HL-60 (cell line): ENCODE measurements at regions not wholly inside any gene's neighbourhood (a gene's known extent, or its start where the extent isn't known, plus 50 kb on each side); places are given as distances from the start of the nearest gene placed in this dataset.

Source experiments
- DNase-seq, 2 experiments: peaks; one replicate each; pipeline ENCODE4 v3.0.0-alpha.2; 2010 to 2020; ENCODE audit warnings: low read depth in 1 of 2, low spot score in 1 of 2
- H3K27ac ChIP-seq: fragments of 250-450 bp; sonication (Bioruptor Pico); replicated peaks from 2 replicates; pipeline ENCODE4 v1.5.1; 2020; ENCODE audit warnings: mild to moderate bottlenecking, moderate library complexity
- H3K27me3 ChIP-seq: fragments of 250-450 bp; sonication (Bioruptor Pico); 2 replicates; pipeline ENCODE4 v1.5.1; 2021; ENCODE audit warnings: mild to moderate bottlenecking, moderate library complexity; ENCODE audit not compliant: insufficient read depth, poor library complexity, severe bottlenecking
- H3K4me3 ChIP-seq: replicated peaks from 2 replicates; pipeline ENCODE4 v1.5.1; 2011; ENCODE audit warnings: mild to moderate bottlenecking, control low read depth, low read length; ENCODE audit not compliant: insufficient read depth
- GABPA ChIP-seq: IDR thresholded peaks from 2 replicates; pipeline ENCODE4 v1.6.1; 2012; ENCODE audit warnings: low read depth
- POLR2AphosphoS5 ChIP-seq: IDR thresholded peaks from 2 replicates; pipeline ENCODE4 v1.6.1; 2012; ENCODE audit warnings: low read depth
- SPI1 ChIP-seq: IDR thresholded peaks from 2 replicates; pipeline ENCODE4 v1.6.1; 2012; ENCODE audit warnings: low read depth, mild to moderate bottlenecking, borderline replicate concordance
- TF ChIP-seq, protein P1 (sequence below): IDR thresholded peaks from one replicate; pipeline ENCODE4 v1.5.1; 2011; ENCODE audit warnings: low read length, control low read depth, inconsistent platforms; ENCODE audit not compliant: insufficient read depth
- TF ChIP-seq, protein P2 (sequence below): IDR thresholded peaks from 2 replicates; pipeline ENCODE4 v1.6.1; 2012; ENCODE audit warnings: low read depth; ENCODE audit not compliant: insufficient replicate concordance

DNA sequence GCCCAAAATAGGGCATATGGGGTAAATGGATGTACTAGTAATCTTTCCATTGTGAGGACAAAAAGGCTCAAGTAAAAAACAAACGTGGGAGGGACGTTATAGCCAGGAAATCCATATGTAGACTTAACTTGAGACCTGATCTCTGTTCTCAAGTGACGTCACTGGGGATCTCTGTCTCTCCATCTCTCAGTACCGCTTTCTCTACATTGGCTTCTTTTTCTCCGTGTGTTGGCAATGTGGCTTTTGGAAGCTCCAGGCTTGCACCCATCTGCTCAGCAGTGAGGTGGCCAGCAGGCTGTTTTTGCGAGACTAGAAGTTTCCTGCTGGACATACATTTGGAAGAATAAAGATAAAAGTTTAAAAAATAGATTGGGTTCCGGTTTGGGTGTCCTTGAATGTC lies 66.0 kb upstream of the NRXN3 start:
- Histone ChIP-seq H3K27ac (no peak overlapping the region), H3K4me3 (no peak overlapping the region), H3K27me3 (no peaks in the 10 kb centered on the region)
- no peak for DNase-seq
- TF ChIP-seq, protein P1, sequence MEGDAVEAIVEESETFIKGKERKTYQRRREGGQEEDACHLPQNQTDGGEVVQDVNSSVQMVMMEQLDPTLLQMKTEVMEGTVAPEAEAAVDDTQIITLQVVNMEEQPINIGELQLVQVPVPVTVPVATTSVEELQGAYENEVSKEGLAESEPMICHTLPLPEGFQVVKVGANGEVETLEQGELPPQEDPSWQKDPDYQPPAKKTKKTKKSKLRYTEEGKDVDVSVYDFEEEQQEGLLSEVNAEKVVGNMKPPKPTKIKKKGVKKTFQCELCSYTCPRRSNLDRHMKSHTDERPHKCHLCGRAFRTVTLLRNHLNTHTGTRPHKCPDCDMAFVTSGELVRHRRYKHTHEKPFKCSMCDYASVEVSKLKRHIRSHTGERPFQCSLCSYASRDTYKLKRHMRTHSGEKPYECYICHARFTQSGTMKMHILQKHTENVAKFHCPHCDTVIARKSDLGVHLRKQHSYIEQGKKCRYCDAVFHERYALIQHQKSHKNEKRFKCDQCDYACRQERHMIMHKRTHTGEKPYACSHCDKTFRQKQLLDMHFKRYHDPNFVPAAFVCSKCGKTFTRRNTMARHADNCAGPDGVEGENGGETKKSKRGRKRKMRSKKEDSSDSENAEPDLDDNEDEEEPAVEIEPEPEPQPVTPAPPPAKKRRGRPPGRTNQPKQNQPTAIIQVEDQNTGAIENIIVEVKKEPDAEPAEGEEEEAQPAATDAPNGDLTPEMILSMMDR: no peak
- TF ChIP-seq POLR2AphosphoS5: no peak
- TF ChIP-seq SPI1: no peak
- TF ChIP-seq, protein P2, sequence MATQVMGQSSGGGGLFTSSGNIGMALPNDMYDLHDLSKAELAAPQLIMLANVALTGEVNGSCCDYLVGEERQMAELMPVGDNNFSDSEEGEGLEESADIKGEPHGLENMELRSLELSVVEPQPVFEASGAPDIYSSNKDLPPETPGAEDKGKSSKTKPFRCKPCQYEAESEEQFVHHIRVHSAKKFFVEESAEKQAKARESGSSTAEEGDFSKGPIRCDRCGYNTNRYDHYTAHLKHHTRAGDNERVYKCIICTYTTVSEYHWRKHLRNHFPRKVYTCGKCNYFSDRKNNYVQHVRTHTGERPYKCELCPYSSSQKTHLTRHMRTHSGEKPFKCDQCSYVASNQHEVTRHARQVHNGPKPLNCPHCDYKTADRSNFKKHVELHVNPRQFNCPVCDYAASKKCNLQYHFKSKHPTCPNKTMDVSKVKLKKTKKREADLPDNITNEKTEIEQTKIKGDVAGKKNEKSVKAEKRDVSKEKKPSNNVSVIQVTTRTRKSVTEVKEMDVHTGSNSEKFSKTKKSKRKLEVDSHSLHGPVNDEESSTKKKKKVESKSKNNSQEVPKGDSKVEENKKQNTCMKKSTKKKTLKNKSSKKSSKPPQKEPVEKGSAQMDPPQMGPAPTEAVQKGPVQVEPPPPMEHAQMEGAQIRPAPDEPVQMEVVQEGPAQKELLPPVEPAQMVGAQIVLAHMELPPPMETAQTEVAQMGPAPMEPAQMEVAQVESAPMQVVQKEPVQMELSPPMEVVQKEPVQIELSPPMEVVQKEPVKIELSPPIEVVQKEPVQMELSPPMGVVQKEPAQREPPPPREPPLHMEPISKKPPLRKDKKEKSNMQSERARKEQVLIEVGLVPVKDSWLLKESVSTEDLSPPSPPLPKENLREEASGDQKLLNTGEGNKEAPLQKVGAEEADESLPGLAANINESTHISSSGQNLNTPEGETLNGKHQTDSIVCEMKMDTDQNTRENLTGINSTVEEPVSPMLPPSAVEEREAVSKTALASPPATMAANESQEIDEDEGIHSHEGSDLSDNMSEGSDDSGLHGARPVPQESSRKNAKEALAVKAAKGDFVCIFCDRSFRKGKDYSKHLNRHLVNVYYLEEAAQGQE: no peak
- TF ChIP-seq GABPA: no peak

DNA sequence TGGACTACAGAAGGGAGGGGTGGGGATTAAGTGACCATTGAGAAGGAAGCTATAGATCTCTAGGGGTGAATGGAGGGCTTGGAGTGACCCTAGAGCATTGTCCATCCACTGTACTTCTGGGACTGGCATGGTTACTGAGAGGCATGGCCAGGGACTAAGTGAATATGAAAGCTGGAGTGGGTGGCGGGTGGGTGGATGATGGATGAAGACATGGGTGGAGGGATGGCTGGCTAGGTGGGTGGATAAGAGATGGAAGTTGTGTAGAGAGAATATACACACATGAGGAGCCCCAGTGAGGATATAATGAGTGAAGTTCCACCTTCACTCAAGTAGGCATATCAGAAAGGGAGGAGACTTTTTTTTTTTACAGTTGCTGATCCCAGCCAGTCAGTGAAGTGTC lies 65.5 kb upstream of the NRXN3 start:
- Histone ChIP-seq H3K4me3 (no peak overlapping the region), H3K27ac (no peak overlapping the region), H3K27me3 (no peaks in the 10 kb centered on the region)
- no peak for DNase-seq
- TF ChIP-seq GABPA: no peak
- TF ChIP-seq SPI1: no peak
- TF ChIP-seq POLR2AphosphoS5: no peak
- TF ChIP-seq, protein P1: no peak
- TF ChIP-seq, protein P2: no peak

DNA sequence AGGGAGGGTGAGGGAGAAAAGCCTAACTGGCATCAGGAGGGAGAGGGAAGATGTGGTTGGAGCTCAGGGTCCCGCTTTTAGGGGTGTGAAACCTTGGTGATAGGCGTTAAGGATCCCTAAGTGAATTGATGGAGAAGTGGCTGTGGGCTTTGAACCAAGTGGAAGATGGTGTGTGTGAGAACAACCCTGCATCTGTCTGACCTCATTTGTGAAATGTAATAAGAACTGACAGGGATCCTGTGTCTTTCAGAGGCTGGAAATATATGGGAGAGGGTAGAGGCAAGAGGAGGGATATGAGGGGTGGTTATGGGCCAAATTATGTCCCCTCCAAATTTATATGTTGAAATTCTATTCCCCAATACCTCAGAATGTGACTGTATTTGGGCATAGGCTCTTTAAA lies 63.8 kb upstream of the NRXN3 start:
- TF ChIP-seq GABPA: no peak
- TF ChIP-seq POLR2AphosphoS5: no peak
- Histone ChIP-seq H3K27ac (no peak overlapping the region), H3K27me3 (no peaks in the 10 kb centered on the region), H3K4me3 (no peak overlapping the region)
- no peak for DNase-seq

DNA sequence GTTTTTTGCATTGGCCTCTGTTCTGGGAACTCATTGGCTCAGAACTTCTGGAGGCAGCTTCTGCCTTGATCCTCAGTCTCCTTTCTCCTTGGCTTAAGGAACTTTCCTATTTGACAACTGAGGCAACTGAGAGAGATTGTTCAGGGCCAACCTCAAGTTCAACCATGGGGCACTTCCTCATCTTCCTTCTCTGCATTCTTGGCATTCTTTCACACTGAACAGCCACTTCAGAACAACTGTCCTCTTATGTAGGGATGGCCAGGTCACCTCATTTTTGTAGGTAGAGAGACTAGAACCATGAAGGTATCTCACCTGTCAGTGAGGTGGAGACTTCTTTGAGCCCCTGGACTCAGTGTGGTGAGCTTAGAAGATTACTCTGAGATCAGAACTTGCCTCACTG lies 63.0 kb upstream of the NRXN3 start:
- H3K4me3 ChIP-seq: no peak overlapping the region
- TF ChIP-seq, protein P2: no peak
- no peak for TF ChIP-seq GABPA
- no peak for TF ChIP-seq POLR2AphosphoS5
- TF ChIP-seq SPI1: no peak
- TF ChIP-seq, protein P1: no peak
- no peak for DNase-seq
- no peak overlapping the region for H3K27ac ChIP-seq
- no peaks in the 10 kb centered on the region for H3K27me3 ChIP-seq
